T-cell (primary cell): ENCODE measurements at regions not wholly inside any gene's neighbourhood (a gene's known extent, or its start where the extent isn't known, plus 50 kb on each side); places are given as distances from the start of the nearest gene placed in this dataset.

Experiments
- ATAC-seq, 4 experiments: fragments of 200-7000 bp in 3 of 4; fragments of 150-1000 bp in 1 of 4; cut with Tn5 transposase; replicated peaks in 1 of 4; 1 replicate in 3 of 4; 2 replicates in 1 of 4; pipeline ENCODE4 v1.10.0; 2021; ENCODE audit warnings: moderate library complexity in 3 of 4, mild to moderate bottlenecking in 2 of 4, moderate number of reproducible peaks in 1 of 4
- CTCF ChIA-PET, 2 donors: fragments of 300-600 bp; sonication (Branson Sonifier 250); formaldehyde crosslinking; loops; one replicate each; lab custom pipeline; 2022; ENCODE audit warnings: antibody characterized with exemption in 2 of 2; lab: Charles Lee
- POLR2A ChIA-PET, 2 donors: fragments of 300-600 bp; sonication (Branson Sonifier 250); formaldehyde crosslinking; loops; one replicate each; lab custom pipeline; 2022; ENCODE audit warnings: antibody characterized with exemption in 2 of 2; lab: Charles Lee
- DNase-seq, 35 experiments: peaks; one replicate each; pipeline versions ENCODE4 v3.0.0 to v3.0.0-alpha.2; 2013 to 2023
- H3K27ac ChIP-seq: one replicate; pipeline ENCODE4 v1.5.1; 2013; ENCODE audit warnings: low read length
- H3K27me3 ChIP-seq, 2 experiments: replicated peaks in 1 of 2; 1 replicate in 1 of 2; 2 replicates in 1 of 2; pipeline versions ENCODE4 v1.6.1 to v1.7.0; 2013; ENCODE audit warnings: low read length in 1 of 2, mixed read lengths in 1 of 2; ENCODE audit not compliant: control insufficient read depth in 2 of 2, insufficient read depth in 2 of 2; ENCODE audit errors: extremely low read depth in 1 of 2
- H3K36me3 ChIP-seq, 2 donors: 1 replicate in 1 of 2; 2 replicates in 1 of 2; pipeline versions ENCODE4 v1.6.1 to v1.7.0; 2013; ENCODE audit warnings: low read length in 1 of 2; ENCODE audit not compliant: control insufficient read depth in 2 of 2, insufficient read depth in 1 of 2; ENCODE audit errors: extremely low read depth in 1 of 2
- H3K4me1 ChIP-seq, 2 experiments: 1 replicate in 1 of 2; 2 replicates in 1 of 2; pipeline versions ENCODE4 v1.6.1 to v1.7.0; 2013; ENCODE audit warnings: low read length in 2 of 2, mixed read lengths in 1 of 2; ENCODE audit not compliant: insufficient read depth in 2 of 2, control insufficient read depth in 1 of 2; ENCODE audit errors: extremely low read depth in 1 of 2
- H3K4me3 ChIP-seq, 2 donors: 1 replicate in 1 of 2; 2 replicates in 1 of 2; pipeline versions ENCODE4 v1.5.1 to v1.7.0; 2013; ENCODE audit warnings: mild to moderate bottlenecking in 2 of 2, low read length in 1 of 2, moderate library complexity in 1 of 2; ENCODE audit not compliant: control insufficient read depth in 1 of 2; ENCODE audit errors: extremely low read depth in 1 of 2
- H3K9me3 ChIP-seq: 2 replicates; pipeline ENCODE4 v1.7.0; 2013
- H3K27ac Mint-ChIP-seq, 2 donors: one replicate each; pipeline ENCODE4 v1.8.0; 2020 to 2021; ENCODE audit warnings: mild to moderate bottlenecking in 2 of 2, mixed read lengths in 2 of 2
- H3K27me3 Mint-ChIP-seq, 2 donors: one replicate each; pipeline ENCODE4 v1.8.0; 2021 to 2022; ENCODE audit warnings: mixed read lengths in 2 of 2
- H3K36me3 Mint-ChIP-seq: one replicate; pipeline ENCODE4 v1.8.0; 2021; ENCODE audit warnings: mixed read lengths
- H3K4me1 Mint-ChIP-seq, 3 donors: one replicate each; pipeline ENCODE4 v1.8.0; 2020 to 2022; ENCODE audit warnings: mixed read lengths in 3 of 3, mild to moderate bottlenecking in 1 of 3
- H3K4me3 Mint-ChIP-seq, 3 donors: one replicate each; pipeline ENCODE4 v1.8.0; 2020 to 2022; ENCODE audit warnings: mild to moderate bottlenecking in 3 of 3, mixed read lengths in 3 of 3, moderate library complexity in 3 of 3
- H3K9me3 Mint-ChIP-seq, 3 donors: one replicate each; pipeline ENCODE4 v1.8.0; 2020 to 2022; ENCODE audit warnings: mixed read lengths in 3 of 3
- WGBS: methylation state at CpG from one replicate; pipeline ENCODE4 v1.1.5; 2013; ENCODE audit warnings: missing lambda C conversion rate; ENCODE audit not compliant: insufficient coverage; 5-methylcytosine and 5-hydroxymethylcytosine counted together

GRCh38 chr4:18942874-18943273 is 921.3 kb upstream of the LCORL start:
- DNase-seq (no peak), ATAC-seq (no peak)
- POLR2A ChIA-PET, result no interaction called here
- Histone ChIP-seq H3K4me3 (no peak overlapping the region), H3K27ac (no peak overlapping the region), H3K9me3 (no peaks in the 10 kb centered on the region), H3K36me3 (no peaks in the 10 kb centered on the region), H3K4me1 (no peaks in the 10 kb centered on the region), H3K27me3 (no peaks in the 10 kb centered on the region)
- no peak overlapping the region for H3K4me3 Mint-ChIP-seq
- CTCF ChIA-PET, result no interaction called here
- H3K27ac Mint-ChIP-seq, result no peak overlapping the region
- no peaks in the 10 kb centered on the region for H3K4me1 Mint-ChIP-seq
- H3K27me3 Mint-ChIP-seq, result no peaks in the 10 kb centered on the region
- no peaks in the 10 kb centered on the region for H3K36me3 Mint-ChIP-seq
- peaks cover 8 to 33% (median 14%) of the 10 kb centered on the region in 3 donors for H3K9me3 Mint-ChIP-seq

GRCh38 chr4:18938343-18939099 is 917.0 kb upstream of the LCORL start:
- ATAC-seq (no peak), DNase-seq (no peak)
- H3K9me3 ChIP-seq, result no peaks in the 10 kb centered on the region
- 80% methylated on average over 1 of the region's 3 CpGs for WGBS
- H3K27ac Mint-ChIP-seq, result no peak overlapping the region
- no peaks in the 10 kb centered on the region for H3K27me3 ChIP-seq
- ChIA-PET CTCF (no interaction called here), POLR2A (no interaction called here)
- no peaks in the 10 kb centered on the region for H3K36me3 Mint-ChIP-seq
- peaks cover 13 to 52% (median 27%) of the 10 kb centered on the region in 3 donors for H3K9me3 Mint-ChIP-seq
- H3K4me1 Mint-ChIP-seq, result no peaks in the 10 kb centered on the region
- no peaks in the 10 kb centered on the region for H3K4me1 ChIP-seq
- no peak overlapping the region for H3K4me3 ChIP-seq
- no peak overlapping the region for H3K4me3 Mint-ChIP-seq
- H3K36me3 ChIP-seq, result no peaks in the 10 kb centered on the region
- H3K27me3 Mint-ChIP-seq, result no peaks in the 10 kb centered on the region
- H3K27ac ChIP-seq, result no peak overlapping the region

DNA sequence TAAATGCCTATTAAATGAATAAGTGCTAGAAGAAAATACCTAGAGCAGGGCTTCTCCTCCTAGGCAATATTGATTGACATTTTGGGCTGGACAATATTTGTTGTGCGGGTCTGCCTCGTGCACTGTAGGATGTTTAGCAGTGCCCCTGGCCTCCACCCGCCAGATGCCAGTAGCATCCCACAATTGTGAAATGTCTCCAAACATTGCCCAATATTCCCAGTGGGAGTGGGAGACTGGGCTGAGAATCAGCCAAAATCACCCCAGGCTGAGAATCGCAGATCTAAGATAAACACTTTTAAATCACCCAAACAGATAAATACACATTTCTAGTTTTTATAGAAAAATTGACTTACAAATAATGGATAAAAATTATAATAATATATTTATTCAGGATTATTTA is 916.2 kb upstream of the LCORL start:
- WGBS, result no CpG with 5 or more reads among the region's 4 CpGs
- Mint-ChIP-seq H3K4me1 (no peaks in the 10 kb centered on the region), H3K4me3 (no peak overlapping the region), H3K9me3 (peaks cover 13 to 54% (median 25%) of the 10 kb centered on the region in 3 donors), H3K27ac (no peak overlapping the region), H3K27me3 (no peaks in the 10 kb centered on the region), H3K36me3 (no peaks in the 10 kb centered on the region)
- CTCF ChIA-PET, result no interaction called here
- no peak overlapping the region for H3K27ac ChIP-seq
- POLR2A ChIA-PET, result no interaction called here
- H3K4me3 ChIP-seq, result no peak overlapping the region
- ATAC-seq (no peak), DNase-seq (no peak)
- no peaks in the 10 kb centered on the region for H3K36me3 ChIP-seq
- no peaks in the 10 kb centered on the region for H3K4me1 ChIP-seq
- no peaks in the 10 kb centered on the region for H3K27me3 ChIP-seq
- no peaks in the 10 kb centered on the region for H3K9me3 ChIP-seq

GRCh38 chr4:18937080-18937479 is 915.5 kb upstream of the LCORL start:
- H3K4me3 ChIP-seq, result no peak overlapping the region
- no peak overlapping the region for H3K4me3 Mint-ChIP-seq
- no peak for ATAC-seq
- no peaks in the 10 kb centered on the region for H3K4me1 ChIP-seq
- no peak overlapping the region for H3K27ac ChIP-seq
- POLR2A ChIA-PET, result no interaction called here
- peaks cover 13 to 48% (median 23%) of the 10 kb centered on the region in 3 donors for H3K9me3 Mint-ChIP-seq
- H3K27me3 ChIP-seq, result no peaks in the 10 kb centered on the region
- no peak overlapping the region for H3K27ac Mint-ChIP-seq
- no peaks in the 10 kb centered on the region for H3K36me3 Mint-ChIP-seq
- CTCF ChIA-PET, result no interaction called here
- WGBS, result 100% methylated on average over 2 of the region's 4 CpGs
- H3K9me3 ChIP-seq, result no peaks in the 10 kb centered on the region
- H3K4me1 Mint-ChIP-seq, result no peaks in the 10 kb centered on the region
- no peaks in the 10 kb centered on the region for H3K36me3 ChIP-seq
- DNase-seq, result no peak
- H3K27me3 Mint-ChIP-seq, result no peaks in the 10 kb centered on the region

GRCh38 chr4:18935659-18936345 is 914.2 kb upstream of the LCORL start:
- no peaks in the 10 kb centered on the region for H3K36me3 Mint-ChIP-seq
- H3K27ac Mint-ChIP-seq, result no peak overlapping the region
- H3K9me3 ChIP-seq, result no peaks in the 10 kb centered on the region
- no peak overlapping the region for H3K4me3 ChIP-seq
- no peaks in the 10 kb centered on the region for H3K4me1 Mint-ChIP-seq
- 43% methylated on average over 5 of the region's 7 CpGs for WGBS
- DNase-seq (no peak), ATAC-seq (no peak)
- ChIA-PET CTCF (no interaction called here), POLR2A (no interaction called here)
- no peaks in the 10 kb centered on the region for H3K27me3 ChIP-seq
- H3K27me3 Mint-ChIP-seq, result no peaks in the 10 kb centered on the region
- no peaks in the 10 kb centered on the region for H3K4me1 ChIP-seq
- no peak overlapping the region for H3K27ac ChIP-seq
- no peaks in the 10 kb centered on the region for H3K36me3 ChIP-seq
- no peak overlapping the region for H3K4me3 Mint-ChIP-seq
- peaks cover 10 to 43% (median 23%) of the 10 kb centered on the region in 3 donors for H3K9me3 Mint-ChIP-seq

DNA sequence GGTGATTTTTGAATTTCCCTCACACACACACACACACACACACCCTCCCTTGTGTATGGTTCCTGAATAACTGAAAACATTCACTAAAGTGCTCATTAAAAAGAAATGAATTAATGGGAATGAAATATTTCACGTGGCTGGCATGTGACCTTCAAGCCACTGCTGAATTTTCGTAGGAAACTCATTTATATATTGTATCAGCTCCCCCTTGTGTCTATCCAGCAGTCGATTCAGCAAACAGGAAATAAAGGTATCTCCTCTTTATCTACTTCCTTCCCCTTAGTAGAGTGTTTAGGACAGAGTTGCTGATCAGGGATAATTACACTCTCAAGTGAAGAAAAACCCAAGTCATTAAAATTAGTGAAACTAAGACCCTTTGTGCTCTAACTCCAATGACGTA is 912.6 kb upstream of the LCORL start:
- Mint-ChIP-seq H3K4me3 (no peak overlapping the region), H3K36me3 (no peaks in the 10 kb centered on the region), H3K27me3 (no peaks in the 10 kb centered on the region), H3K27ac (no peak overlapping the region), H3K4me1 (no peaks in the 10 kb centered on the region), H3K9me3 (peaks cover 10 to 36% (median 21%) of the 10 kb centered on the region in 3 donors)
- H3K36me3 ChIP-seq, result no peaks in the 10 kb centered on the region
- no peak overlapping the region for H3K27ac ChIP-seq
- H3K4me1 ChIP-seq, result no peaks in the 10 kb centered on the region
- ChIA-PET POLR2A (interaction anchor here in 1 of 2 donors (0.7 kb wide), 1 partner anchor 867 kb away, joined by 4 read pairs; no protein-coding TSS in a partner anchor), CTCF (no interaction called here)
- no peaks in the 10 kb centered on the region for H3K9me3 ChIP-seq
- DNase-seq (no peak), ATAC-seq (no peak)
- H3K4me3 ChIP-seq, result no peak overlapping the region
- H3K27me3 ChIP-seq, result no peaks in the 10 kb centered on the region
- WGBS, result no CpG with 5 or more reads among the region's 4 CpGs
